HG03457 (cell line): ENCODE measurements at regions not wholly inside any gene's neighbourhood (a gene's known extent, or its start where the extent isn't known, plus 50 kb on each side); places are given as distances from the start of the nearest gene placed in this dataset.

Experiments
- ATAC-seq: cut with Tn5 transposase; IDR thresholded peaks from one replicate; pipeline ENCODE4 v1.9.1; 2021; ENCODE audit warnings: moderate number of reproducible peaks; ENCODE audit not compliant: unreplicated experiment

DNA sequence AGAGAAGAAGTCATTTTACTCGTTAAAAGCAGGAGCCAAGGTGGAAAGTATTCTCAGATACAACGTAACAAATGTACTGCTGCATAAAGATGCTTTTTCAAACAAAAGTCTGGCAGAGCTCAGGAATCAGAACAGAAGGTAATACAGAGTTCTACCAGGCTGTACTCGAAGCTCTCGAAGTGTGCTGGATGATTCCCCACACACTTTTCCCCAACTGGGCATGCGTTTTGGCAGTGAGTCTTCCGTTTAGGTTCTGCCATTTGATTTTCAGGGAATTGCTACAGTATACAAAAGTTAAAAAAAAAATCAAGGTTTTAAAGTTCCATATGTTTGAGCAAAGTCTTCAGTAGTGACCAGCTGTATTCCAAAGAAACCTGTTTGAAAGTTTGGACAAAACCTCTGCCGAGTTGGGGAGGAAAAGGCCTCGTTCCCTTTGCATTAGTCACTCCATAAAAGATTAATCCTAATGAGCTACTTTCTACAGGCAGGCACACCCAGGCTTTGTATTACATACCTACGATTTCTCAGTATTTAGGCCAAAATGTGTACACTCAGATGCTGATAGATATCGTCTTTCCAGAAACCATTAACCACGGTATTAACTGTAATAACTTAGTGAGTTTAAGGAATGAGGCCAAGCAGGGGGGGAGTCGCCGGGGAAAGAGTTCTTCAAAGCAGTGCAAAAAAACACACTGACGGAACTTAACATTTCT lies 477.1 kb downstream of the LMO4 start:
- no peak for ATAC-seq

DNA sequence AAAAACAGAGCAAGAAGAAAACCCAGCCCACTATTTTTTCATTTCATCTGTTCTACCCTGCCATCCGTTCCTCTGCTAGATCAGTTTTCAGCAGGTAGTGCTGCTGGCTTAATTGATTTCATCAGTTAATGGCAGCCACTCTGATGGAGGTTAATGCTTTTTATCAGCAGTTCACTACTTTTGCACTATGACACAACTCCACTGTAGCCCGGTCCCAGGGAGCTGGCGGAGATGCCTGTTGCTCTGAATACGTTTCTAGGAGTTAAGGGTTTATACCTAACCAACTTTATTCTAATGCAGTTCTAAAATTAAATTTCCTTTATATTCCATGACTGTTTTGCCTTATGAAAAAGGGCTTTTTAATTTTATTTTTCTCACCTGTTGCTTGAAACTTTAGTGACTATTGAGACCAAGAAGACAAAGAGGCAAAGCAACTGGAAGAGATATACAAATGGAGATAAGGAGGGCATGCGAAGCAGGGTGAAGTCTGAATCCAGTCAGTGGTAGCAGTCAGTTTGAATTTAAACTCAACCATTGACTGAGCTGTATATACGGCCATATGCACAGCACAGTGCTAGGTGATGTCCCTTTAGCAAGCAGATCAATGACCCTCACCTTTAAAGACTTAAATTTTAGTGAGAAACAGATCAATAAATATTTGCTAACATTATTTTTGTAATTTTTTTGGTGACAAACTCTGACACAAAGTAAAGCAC lies 477.9 kb downstream of the LMO4 start:
- no peak for ATAC-seq

DNA sequence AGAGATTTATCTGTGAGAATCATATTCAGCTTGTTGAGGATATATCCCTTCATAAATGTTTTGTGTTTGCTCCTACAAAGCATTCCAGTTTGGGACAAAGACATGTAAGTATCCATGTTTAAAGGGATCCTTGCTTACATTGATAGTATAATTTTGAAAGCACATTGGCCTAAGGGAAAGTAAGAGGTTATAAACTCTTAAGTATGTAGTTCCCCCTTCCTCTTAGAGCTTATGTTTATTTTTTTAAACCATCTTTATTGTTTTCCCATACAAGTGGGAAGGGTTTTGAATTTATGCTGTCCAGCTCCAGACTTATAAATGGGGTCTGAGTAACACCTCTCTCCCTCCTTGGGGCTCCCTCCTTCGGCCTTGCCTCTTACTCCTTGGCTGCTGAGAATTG lies 481.5 kb downstream of the LMO4 start:
- no peak for ATAC-seq

DNA sequence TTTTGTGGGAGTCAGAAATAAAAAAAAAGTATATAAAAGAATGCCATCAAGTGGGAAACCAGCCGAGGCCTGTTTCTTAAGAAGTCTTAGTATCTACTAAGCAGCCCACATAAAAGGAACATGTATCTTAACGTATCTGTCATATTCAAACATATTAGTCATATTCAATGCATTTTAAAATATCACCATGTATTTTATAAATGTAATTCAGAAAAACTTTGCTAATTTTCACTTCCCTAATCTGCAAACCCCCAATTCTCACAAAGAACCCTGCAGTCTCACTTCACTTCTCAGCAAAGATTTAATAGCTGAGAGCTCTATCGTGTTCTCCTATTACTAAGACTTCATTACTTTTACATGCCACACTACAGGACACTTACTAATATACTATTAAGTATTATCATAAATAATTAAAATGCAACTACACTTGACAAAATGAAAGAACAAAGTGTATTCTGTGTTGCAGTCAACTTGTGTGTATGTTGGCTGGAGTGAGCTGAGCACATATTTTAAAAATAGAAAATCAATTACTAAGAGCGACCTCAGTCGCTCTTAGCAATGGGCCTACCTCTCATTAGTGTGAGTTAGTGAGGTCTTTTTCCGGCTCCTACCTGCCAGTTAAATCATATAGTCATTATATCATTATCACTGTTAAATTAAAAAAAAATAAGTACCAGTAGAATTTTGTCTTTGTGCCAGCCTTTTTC lies 484.3 kb downstream of the LMO4 start:
- peak; percentile 61 for ATAC-seq

DNA sequence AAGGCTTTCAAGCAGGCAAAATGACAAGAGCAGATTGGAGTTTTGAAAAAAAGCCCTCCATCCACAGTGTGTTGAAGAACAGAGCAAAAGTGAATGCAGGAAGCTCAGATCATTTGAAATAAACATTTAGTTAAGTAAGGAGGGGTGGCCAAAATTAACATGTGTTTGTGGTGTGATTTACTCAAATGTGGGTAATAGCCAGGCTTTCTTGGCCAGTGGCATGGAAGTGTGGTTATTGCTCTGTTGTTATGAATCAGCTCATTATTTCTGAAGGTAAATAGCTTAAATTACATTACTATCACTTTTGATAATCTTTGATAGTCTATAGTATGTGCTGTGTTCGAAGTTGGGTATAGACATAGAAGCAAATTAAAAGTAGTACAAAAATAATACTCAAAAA lies 485.9 kb downstream of the LMO4 start:
- ATAC-seq, result no peak

DNA sequence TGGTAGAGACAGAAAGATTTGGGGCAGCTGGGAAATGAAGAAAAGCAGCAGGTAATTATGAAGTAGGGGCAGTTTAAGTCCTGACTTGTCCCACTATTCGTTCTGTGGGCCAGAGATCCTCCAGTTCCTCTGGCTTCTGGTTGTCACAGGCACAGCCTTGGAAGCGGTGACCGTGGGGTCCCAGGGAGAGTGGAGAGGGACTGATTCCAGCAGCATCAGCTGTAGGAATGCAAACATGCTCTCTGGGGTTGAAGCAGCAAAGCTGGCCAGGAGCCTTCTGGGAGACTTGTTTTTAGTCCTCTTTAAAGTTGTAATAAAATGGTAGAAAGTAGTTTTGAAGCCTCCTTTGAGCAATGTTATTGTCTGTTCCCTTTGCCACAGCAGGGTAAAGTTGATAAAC lies 488.0 kb downstream of the LMO4 start:
- no peak for ATAC-seq

DNA sequence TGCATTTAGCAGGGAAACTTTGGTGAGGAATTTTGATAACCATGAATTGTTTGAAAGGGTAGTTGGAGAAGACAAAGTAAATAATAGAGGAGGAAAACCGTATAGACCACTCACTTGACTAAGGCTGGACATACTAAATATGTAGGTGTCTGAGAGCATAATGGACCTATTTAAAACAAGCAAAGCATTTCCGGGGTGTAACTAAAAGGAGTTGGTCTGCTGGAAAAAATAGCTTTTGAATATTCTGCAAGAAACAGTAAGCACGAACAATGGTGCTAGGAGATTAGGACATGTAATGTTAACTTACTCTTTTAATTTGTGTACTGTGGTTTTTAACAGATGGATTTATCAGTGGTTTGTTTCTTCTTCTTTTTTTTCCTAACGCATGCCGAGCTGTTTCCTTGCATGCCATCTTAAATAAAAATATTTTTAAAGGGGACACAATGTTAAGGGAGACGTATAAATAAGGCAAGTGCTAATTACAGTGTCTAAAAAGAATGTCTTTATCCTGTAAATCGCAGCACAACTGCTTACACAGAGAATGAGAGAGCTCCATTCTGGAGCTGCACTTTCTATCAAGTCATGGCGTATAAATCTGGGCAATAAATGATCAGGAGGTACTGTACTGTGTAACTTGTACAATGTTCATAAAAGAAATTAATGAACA lies 492.1 kb downstream of the LMO4 start:
- no peak for ATAC-seq

DNA sequence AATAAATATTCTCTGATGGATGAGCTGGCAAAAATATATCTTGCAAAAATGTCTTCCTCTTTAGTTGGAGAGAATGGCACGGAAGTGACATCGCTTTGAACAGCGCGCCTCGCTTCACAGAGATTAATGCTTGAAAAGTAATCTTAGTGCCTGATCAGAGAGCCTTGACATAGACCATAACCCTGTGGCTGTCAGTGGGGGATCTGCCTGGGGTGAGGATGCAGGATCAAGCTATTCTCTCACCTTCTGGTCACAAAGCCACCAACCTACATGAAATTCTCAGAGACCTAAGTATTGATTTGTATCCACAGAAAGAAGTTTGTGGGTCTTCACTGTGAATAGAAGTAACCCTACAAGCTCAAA lies 492.6 kb downstream of the LMO4 start:
- no peak for ATAC-seq

DNA sequence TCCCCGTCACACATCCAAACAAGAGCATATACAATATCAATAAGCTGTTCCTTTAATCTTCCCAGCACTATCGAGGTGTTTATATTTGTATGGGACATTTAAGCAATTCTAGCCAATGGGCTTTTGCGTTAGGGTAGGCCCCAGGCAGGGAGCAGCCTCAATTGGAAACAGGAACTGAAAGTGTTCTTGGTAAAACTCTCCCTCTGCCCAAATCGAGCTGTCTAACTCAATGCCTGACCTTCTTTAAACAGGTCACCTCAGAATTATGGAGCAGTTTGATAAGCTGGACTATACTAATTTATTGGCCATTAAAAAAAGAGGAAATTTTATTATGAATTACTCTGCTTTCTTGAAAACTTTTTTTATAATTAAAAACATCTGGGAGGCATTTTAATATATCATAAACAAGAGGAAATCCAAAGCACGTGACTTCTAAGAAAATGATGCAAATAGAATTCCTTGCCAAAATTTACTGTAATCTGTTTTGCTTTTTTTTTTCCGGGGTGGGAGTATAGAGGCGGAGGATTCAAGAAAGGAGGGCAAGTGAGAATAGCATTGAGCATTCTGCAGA lies 498.1 kb downstream of the LMO4 start:
- peak; percentile 80 for ATAC-seq

DNA sequence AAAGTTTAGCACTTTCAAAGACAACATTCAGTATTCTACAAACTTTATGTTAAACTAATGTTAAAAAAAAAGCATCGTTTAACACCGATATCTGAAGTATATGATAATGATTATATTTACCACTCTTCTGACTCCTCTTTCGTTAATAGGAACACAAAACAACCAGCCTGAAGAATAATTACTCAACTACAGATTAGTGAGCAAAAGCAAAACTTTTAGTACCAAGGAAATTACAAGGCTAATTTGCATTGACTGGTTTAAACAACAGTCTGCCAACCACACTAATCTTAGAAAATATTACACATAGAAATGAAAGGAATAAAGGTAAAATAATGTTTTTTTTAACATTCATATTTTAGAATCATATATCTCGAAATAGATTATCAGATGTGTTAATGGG lies 500.7 kb downstream of the LMO4 start:
- peak; percentile 48 for ATAC-seq

DNA sequence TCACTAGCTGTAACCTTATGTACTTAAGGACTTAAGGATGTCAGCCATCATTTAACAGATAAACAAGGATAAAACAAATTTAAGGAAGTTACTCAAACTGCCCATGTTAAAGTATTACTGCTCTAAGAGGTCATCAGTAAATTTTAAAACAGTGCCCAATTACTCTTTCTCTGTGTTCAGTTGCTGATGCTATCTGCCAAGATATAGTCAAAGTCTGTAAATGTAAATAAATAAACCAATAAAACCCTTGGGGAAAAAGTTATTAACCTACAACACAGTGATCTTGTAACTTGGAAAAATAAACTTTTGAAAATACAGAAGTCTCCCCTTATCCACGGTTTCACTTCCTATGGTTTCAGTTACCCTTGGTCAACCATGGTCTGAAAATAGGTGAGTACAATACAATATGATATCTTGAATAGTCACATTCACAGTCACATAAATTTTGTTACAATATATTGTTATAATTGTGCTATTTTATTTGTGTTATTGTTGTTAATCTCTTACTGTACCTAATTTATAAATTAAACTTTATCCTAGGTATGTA lies 501.8 kb downstream of the LMO4 start:
- ATAC-seq, result no peak

DNA sequence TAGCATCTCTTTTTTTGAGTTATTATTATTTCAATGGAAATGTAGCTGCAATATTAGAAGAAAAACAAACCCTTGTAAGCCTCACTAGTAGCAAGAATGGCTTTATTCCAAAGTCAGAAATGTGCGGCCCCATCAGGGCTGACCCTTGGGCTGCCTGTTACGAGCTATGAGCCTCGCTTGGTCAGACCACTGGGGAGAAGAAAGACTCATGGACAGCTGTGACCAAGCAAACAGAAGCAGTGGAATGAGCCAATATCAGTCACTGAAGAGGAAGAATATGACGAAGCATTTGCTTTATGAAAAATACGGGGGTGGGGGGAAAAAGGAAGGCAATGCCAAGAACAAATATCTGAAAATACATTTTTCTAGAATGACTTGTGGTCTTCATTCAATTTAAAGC lies 504.5 kb downstream of the LMO4 start:
- ATAC-seq, result no peak

DNA sequence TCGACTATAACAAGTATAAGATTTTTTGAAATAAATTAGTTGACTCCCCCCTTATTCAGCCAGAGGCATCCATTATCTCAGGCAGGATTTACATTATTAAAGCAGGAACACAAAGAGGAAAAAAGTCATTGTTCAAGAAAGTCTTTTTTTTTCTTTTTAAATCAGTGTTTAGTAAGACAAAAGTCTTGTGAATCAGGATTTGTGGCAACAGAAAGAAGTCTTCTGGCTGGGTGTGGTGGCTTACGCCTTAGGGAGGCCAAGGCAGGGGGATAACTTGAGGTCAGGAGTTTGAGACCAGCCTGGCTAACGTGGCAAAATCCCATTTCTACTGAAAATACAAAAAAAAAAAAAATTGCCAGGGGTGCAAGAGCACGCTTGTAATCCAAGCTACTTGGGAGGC lies 505.5 kb downstream of the LMO4 start:
- no peak for ATAC-seq

DNA sequence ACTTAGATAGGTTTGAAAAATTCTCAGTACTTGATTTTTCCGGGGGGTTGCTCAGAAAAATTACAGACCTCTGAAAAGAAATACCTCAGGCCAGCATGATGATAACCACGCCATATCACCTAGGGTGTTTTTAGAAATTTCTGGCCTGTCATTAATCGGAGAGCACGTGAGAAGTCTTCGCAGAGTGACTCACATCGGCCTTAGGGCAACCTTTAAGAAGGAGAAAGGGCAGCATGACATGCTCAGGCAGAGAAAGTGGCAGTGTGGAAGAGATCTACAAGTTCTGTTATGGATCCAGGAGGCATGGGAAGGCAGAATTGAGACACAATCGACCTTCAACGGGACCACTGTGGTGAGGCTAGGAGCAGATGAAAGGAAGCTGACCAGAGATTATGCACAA lies 506.3 kb downstream of the LMO4 start:
- no peak for ATAC-seq

DNA sequence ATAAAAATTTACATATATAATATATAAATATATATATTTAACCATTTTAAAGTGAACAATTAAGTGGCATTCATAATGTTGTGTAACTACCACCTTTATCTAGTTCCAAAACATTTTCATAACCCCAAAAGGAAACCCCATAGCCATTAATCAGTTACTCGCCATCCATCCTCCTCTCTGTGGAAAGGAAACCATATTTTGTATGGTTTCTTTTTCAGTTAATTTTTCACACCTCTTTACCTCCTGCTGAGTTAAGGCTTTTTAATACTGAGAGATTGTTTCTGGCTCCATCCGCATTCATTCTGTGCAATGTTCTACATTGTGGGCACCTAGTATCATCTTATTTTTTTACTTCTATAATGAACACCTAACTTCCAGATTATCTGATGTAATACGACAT lies 512.1 kb downstream of the LMO4 start:
- peak; percentile 92 for ATAC-seq

DNA sequence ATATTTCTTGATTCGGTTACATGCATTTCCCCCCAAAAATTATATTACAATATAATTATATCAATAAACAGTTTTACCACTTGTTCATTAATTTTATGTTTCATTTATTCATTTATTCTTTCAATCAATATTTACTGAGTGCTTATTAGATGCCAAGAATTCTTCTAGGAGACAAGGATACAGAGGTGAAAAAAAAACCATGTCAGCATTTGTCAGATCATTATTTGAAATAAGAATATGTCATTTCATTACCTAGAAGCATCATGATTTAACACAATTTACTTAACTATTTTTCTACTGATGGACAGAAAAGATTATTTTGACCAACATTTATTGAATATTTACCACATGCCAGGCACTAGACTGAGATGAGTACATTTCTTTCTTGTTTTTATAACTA lies 512.7 kb downstream of the LMO4 start:
- ATAC-seq, result no peak

DNA sequence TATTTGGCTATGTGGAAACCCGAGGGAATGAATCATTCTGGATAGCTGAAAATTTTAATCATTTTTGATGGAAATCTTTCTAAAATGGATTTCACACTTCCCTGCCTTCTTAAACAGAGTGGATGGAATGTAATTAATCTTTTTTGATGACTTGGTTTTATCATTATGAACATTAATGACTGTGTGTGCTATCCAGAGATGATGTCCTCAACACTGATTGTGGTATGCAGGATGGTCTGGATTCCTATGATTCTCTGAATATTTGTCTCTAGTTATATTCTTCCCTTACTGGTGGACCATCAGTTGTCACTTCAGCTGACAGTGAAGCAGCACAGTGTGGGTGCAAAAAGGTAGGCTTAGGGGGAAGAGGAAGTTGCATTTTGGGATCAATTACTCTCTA lies 513.5 kb downstream of the LMO4 start:
- ATAC-seq, result no peak

DNA sequence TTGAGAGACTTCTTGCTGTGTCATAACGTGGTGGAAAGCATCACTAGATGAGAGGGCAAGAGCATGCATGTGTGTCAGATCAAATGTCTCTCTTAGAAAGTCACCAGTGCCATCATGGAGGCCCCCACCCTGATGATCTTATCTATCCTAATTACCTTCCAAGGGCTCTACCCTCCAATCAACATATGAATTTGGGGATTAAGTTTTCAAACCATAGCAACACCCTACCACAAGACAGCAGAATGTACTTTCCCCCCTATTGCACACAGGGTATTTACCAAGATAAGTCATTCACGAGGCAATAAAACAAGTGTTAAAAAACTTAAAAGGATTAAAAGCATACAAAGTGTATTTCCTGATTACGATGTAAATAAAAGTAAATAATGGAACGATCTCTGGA lies 515.6 kb downstream of the LMO4 start:
- no peak for ATAC-seq

DNA sequence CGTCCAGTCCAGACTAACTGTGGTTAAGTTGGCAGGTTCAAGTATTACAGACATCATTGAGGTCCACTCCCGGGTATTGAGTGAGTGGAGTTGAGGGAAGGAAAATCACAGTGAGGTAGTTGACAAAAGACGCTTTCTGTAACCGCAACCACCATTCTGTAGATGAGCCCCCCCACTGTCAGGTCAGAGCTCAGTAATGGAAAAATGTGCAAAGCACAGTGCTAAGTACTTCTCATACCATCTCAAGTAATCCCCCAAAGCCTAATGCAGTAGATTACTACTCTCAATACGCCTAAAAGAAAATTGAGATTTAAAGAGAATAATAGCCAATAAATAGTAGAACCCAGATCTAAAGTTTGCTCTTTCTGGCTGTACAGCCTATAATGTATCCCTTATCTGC lies 522.8 kb downstream of the LMO4 start:
- ATAC-seq, result no peak

DNA sequence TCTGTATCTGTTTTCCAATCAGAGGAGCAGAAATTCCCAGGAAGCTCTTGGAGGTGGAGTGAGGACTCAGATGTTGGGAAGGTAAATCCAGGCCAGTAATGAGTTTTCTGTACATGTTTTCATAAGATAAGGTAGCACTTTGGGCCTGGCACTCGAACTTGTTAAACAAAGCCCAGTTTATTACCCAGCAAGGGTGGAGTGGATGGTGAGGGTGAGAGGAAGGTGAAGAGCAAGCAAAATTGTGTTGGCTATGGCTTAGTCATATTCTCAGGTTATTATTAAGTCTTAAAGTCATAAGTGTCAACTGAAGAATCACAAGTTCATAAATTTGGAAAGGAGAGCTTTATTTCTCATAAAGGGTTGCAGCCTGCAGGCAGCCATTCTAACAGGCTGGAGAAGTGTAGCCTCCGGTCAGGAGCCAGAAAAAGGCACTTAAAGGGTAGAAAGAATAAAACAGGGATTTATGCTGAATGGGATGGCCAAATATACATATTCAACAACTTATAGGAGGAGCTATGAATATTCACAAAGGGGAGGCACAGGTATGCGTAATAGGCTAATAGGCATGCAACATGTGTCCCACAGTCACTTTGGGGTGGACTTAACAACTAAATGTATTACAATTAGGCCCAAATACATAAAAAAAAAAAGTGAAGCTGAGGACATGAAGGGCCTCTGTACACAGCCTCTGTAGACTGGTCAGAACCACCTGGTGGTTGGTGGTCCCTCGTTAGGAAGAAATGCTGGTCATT lies 523.9 kb downstream of the LMO4 start:
- ATAC-seq, result no peak
